ENCODE measurements at regions not wholly inside any gene's neighbourhood (a gene's known extent, or its start where the extent isn't known, plus 50 kb on each side); places are given as distances from the start of the nearest gene placed in this dataset.

DNA sequence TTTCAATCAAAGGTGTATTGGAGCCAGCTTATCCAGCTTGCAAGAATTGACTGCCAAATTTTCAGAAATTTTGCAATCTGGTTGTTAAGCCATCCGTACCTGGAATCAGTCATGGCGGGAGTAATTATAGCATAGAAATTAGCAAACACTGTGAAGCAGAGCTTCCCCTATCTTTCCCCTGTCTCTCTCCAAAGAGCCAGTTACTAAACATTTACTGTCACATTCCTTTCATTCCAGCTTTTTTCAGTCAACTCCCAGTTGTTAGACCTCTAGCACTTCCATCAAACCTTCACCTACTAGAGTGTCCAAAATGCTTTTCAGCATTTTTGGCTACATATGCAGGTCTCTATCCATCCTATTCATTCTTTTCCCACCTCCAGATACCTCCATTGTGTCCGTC lies 137.4 kb downstream of the MC4R start (continued):
- TF ChIP-seq ZNF324 (CRISPR knock-in tag; IDR thresholded peaks at IDR 0.05) (no peak), ZNF274 (IDR thresholded peaks at IDR 0.05; ENCODE audit: borderline replicate concordance, low read depth, low read length) (no peak), SIN3A (IDR thresholded peaks at IDR 0.05; ENCODE audit: borderline replicate concordance in 2 of 2, control insufficient read depth in 1 of 2, low read depth in 2 of 2, low read length in 2 of 2) (no peak), SMARCB1 (IDR thresholded peaks at IDR 0.05; ENCODE audit: insufficient read length, low read depth) (no peak), ARNT (IDR thresholded peaks at IDR 0.05) (no peak)
- TF ChIP-seq, protein P1, sequence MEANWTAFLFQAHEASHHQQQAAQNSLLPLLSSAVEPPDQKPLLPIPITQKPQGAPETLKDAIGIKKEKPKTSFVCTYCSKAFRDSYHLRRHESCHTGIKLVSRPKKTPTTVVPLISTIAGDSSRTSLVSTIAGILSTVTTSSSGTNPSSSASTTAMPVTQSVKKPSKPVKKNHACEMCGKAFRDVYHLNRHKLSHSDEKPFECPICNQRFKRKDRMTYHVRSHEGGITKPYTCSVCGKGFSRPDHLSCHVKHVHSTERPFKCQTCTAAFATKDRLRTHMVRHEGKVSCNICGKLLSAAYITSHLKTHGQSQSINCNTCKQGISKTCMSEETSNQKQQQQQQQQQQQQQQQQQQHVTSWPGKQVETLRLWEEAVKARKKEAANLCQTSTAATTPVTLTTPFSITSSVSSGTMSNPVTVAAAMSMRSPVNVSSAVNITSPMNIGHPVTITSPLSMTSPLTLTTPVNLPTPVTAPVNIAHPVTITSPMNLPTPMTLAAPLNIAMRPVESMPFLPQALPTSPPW (CRISPR knock-in tag; IDR thresholded peaks at IDR 0.05): no peak
- TF ChIP-seq, protein P2, sequence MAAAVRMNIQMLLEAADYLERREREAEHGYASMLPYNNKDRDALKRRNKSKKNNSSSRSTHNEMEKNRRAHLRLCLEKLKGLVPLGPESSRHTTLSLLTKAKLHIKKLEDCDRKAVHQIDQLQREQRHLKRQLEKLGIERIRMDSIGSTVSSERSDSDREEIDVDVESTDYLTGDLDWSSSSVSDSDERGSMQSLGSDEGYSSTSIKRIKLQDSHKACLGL (CRISPR knock-in tag; IDR thresholded peaks at IDR 0.05; ENCODE audit: borderline replicate concordance, poor library complexity, severe bottlenecking): no peak
- TF ChIP-seq, protein P3, sequence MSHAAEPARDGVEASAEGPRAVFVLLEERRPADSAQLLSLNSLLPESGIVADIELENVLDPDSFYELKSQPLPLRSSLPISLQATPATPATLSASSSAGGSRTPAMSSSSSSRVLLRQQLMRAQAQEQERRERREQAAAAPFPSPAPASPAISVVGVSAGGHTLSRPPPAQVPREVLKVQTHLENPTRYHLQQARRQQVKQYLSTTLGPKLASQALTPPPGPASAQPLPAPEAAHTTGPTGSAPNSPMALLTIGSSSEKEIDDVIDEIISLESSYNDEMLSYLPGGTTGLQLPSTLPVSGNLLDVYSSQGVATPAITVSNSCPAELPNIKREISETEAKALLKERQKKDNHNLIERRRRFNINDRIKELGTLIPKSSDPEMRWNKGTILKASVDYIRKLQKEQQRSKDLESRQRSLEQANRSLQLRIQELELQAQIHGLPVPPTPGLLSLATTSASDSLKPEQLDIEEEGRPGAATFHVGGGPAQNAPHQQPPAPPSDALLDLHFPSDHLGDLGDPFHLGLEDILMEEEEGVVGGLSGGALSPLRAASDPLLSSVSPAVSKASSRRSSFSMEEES (CRISPR knock-in tag; IDR thresholded peaks at IDR 0.05): no peak

Data from K562 (cell line).